NCI-H345 treated with DMSO at 0.1 percent for 48 hours (cell line): ENCODE measurements at regions not wholly inside any gene's neighbourhood (a gene's known extent, or its start where the extent isn't known, plus 50 kb on each side); places are given as distances from the start of the nearest gene placed in this dataset.
"Not testable (repeated sequence)": the region's sequence is repeated elsewhere in the genome, so short reads cannot be mapped to it uniquely, and the experiment has no call there.

Experiments
- DNase-seq: peaks from one replicate; lab custom pipeline; 2025; ENCODE audit not compliant: unreplicated experiment; lab: John Stamatoyannopoulos, UW

- DNase-seq = no peak
Observed at GRCh38 chr20:6715401-6715941, 52.0 kb upstream of the BMP2 start.

GRCh38 chr20:6714279-6714711 lies 53.2 kb upstream of the BMP2 start:
- no peak for DNase-seq

- DNase-seq = no peak
Observed at GRCh38 chr20:6711951-6712649, 55.4 kb upstream of the BMP2 start.

GRCh38 chr20:6709910-6710595 lies 57.4 kb upstream of the BMP2 start:
- DNase-seq = no peak

GRCh38 chr20:6708010-6708409 lies 59.5 kb upstream of the BMP2 start:
- no peak for DNase-seq

GRCh38 chr20:6707321-6707831 lies 60.1 kb upstream of the BMP2 start:
- no peak for DNase-seq

GRCh38 chr20:6705926-6706548 lies 61.4 kb upstream of the BMP2 start:
- DNase-seq = no peak

- DNase-seq = no peak
Observed at GRCh38 chr20:6705106-6705766, 62.2 kb upstream of the BMP2 start.

- DNase-seq = no peak
Observed at GRCh38 chr20:6704132-6704861, 63.2 kb upstream of the BMP2 start.

GRCh38 chr20:6703656-6704055 lies 63.8 kb upstream of the BMP2 start:
- DNase-seq = no peak

- no peak for DNase-seq
Observed at GRCh38 chr20:6703047-6703446, 64.4 kb upstream of the BMP2 start.

GRCh38 chr20:6702144-6702543 lies 65.3 kb upstream of the BMP2 start:
- no peak for DNase-seq

- no peak for DNase-seq
Observed at GRCh38 chr20:6700563-6701329, 66.7 kb upstream of the BMP2 start.

- no peak for DNase-seq
Observed at GRCh38 chr20:6699921-6700562, 67.4 kb upstream of the BMP2 start.

GRCh38 chr20:6698723-6699122 lies 68.8 kb upstream of the BMP2 start:
- DNase-seq = no peak

GRCh38 chr20:6698056-6698455 lies 69.4 kb upstream of the BMP2 start:
- DNase-seq = no peak

- DNase-seq = no peak
Observed at GRCh38 chr20:6697228-6697972, 70.1 kb upstream of the BMP2 start.

GRCh38 chr20:6696001-6696400 lies 71.5 kb upstream of the BMP2 start:
- DNase-seq = no peak

GRCh38 chr20:6693808-6694198 lies 73.7 kb upstream of the BMP2 start:
- not testable (repeated sequence) for DNase-seq
